Naive thymus-derived CD4-positive, alpha-beta T cell (primary cell): ENCODE measurements at regions not wholly inside any gene's neighbourhood (a gene's known extent, or its start where the extent isn't known, plus 50 kb on each side); places are given as distances from the start of the nearest gene placed in this dataset.

Experiments used
- ATAC-seq: fragments of 150-1000 bp; cut with Tn5 transposase; 2 replicates; pipeline ENCODE4 v1.10.0; 2021; ENCODE audit warnings: mild to moderate bottlenecking, moderate library complexity
- CTCF ChIA-PET: fragments of 350-600 bp; sonication (Branson Sonifier 250); formaldehyde crosslinking; loops from one replicate; lab custom pipeline; 2021; ENCODE audit warnings: antibody characterized with exemption; lab: Charles Lee
- POLR2A ChIA-PET: fragments of 350-600 bp; sonication (Branson Sonifier 250); formaldehyde crosslinking; loops from one replicate; lab custom pipeline; 2021; ENCODE audit warnings: antibody characterized with exemption, inconsistent platforms; lab: Charles Lee
- DNase-seq, 9 donors: peaks; one replicate each; pipeline versions ENCODE4 v3.0.0 to v3.0.0-alpha.2; 2020 to 2022; ENCODE audit warnings: mixed read lengths in 1 of 9
- H3K27ac ChIP-seq: one replicate; pipeline ENCODE4 v1.7.0; 2013; ENCODE audit warnings: mild to moderate bottlenecking, low read depth, low read length, moderate library complexity
- H3K27me3 ChIP-seq, 2 donors: one replicate each; pipeline ENCODE4 v1.7.0; 2013; ENCODE audit warnings: low read length in 2 of 2, mild to moderate bottlenecking in 2 of 2, moderate library complexity in 2 of 2; ENCODE audit not compliant: control insufficient read depth in 2 of 2, insufficient read depth in 2 of 2
- H3K36me3 ChIP-seq, 3 experiments: 1 replicate in 2 of 3; 2 replicates in 1 of 3; pipeline ENCODE4 v1.7.0; 2013; ENCODE audit warnings: low read length in 3 of 3, mild to moderate bottlenecking in 3 of 3, moderate library complexity in 1 of 3; ENCODE audit not compliant: insufficient read depth in 3 of 3, control insufficient read depth in 2 of 3
- H3K4me1 ChIP-seq, 2 donors: one replicate each; pipeline ENCODE4 v1.7.0; 2013; ENCODE audit warnings: low read length in 2 of 2, mild to moderate bottlenecking in 2 of 2, moderate library complexity in 1 of 2; ENCODE audit not compliant: control insufficient read depth in 2 of 2, insufficient read depth in 2 of 2
- H3K4me3 ChIP-seq: 2 replicates; pipeline ENCODE4 v1.7.0; 2013; ENCODE audit warnings: mild to moderate bottlenecking, low read length
- H3K9me3 ChIP-seq, 3 experiments: 1 replicate in 2 of 3; 2 replicates in 1 of 3; pipeline ENCODE4 v1.7.0; 2013; ENCODE audit warnings: low read length in 3 of 3; ENCODE audit not compliant: control insufficient read depth in 2 of 3
- H3K27ac Mint-ChIP-seq, 9 donors: one replicate each; pipeline ENCODE4 v1.8.0; 2020 to 2022; ENCODE audit warnings: mixed read lengths in 9 of 9, mild to moderate bottlenecking in 8 of 9, moderate library complexity in 5 of 9, inconsistent platforms in 2 of 9
- H3K27me3 Mint-ChIP-seq, 5 donors: one replicate each; pipeline ENCODE4 v1.8.0; 2021 to 2022; ENCODE audit warnings: mixed read lengths in 5 of 5, mild to moderate bottlenecking in 1 of 5
- H3K36me3 Mint-ChIP-seq, 5 donors: one replicate each; pipeline ENCODE4 v1.8.0; 2020 to 2022; ENCODE audit warnings: mixed read lengths in 5 of 5, mild to moderate bottlenecking in 3 of 5, inconsistent platforms in 1 of 5
- H3K4me1 Mint-ChIP-seq, 7 donors: one replicate each; pipeline ENCODE4 v1.8.0; 2020 to 2022; ENCODE audit warnings: mixed read lengths in 7 of 7, mild to moderate bottlenecking in 3 of 7, inconsistent platforms in 1 of 7
- H3K4me3 Mint-ChIP-seq, 10 donors: one replicate each; pipeline ENCODE4 v1.8.0; 2020 to 2022; ENCODE audit warnings: mild to moderate bottlenecking in 10 of 10, mixed read lengths in 10 of 10, moderate library complexity in 6 of 10, inconsistent platforms in 2 of 10
- H3K9me3 Mint-ChIP-seq, 11 donors: one replicate each; pipeline ENCODE4 v1.8.0; 2020 to 2022; ENCODE audit warnings: mixed read lengths in 11 of 11, mild to moderate bottlenecking in 4 of 11, inconsistent platforms in 1 of 11, moderate library complexity in 1 of 11
- intact Hi-C, 2 donors: fragments of 100-400 bp; cut with micrococcal nuclease; formaldehyde crosslinking; loops; one replicate each; pipeline ENCODE4 v1.15.1; 2023

DNA sequence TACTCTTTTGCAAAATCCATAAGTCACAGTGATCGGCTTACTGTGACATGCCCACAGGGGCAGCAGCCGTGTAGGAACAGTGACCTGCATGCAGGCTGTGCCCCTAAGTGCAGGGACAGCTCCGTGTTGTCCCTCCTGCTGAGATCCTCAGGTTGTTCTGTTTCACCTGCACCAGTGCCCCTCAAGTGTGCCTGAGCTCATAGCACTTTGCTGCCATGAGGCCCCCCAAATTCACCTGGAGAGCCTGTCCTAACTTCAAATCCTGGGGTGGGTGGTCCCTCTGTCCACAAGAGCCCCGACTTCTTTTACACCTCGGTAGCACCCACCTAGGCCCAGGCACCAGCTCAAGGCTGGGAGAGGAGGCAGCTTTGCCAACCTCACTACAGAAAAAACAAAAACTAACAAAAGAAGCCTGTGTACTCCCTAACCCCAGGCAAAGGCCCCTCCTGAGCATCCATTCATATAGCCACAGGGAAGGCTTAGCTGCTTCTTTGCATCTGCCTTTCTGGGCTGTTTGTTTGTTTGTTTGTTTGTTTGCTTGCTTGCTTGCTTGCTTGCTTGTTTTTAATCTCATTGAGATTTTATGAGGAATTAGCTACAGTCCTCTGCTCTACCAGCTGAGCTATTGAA, 214.5 kb downstream of the AUH start:
- H3K27me3 ChIP-seq = no peaks in the 10 kb centered on the region
- ChIA-PET CTCF (no interaction called here), POLR2A (no interaction called here)
- Mint-ChIP-seq H3K4me1 (peaks cover 20 to 75% (median 36%) of the 10 kb centered on the region in 7 donors), H3K27me3 (no peaks in the 10 kb centered on the region), H3K27ac (peak overlapping the region in 1 of 9 donors; percentile 93), H3K9me3 (peaks cover 0 to 21% (median 6%) of the 10 kb centered on the region in 11 donors), H3K4me3 (peak overlapping the region in 1 of 10 donors; percentile 66), H3K36me3 (peaks cover 0 to 76% (median 0%) of the 10 kb centered on the region in 5 donors)
- H3K4me3 ChIP-seq = no peak overlapping the region
- no peak for ATAC-seq
- H3K27ac ChIP-seq = no peak overlapping the region
- no peaks in the 10 kb centered on the region for H3K36me3 ChIP-seq
- H3K4me1 ChIP-seq = peaks cover 17 to 23% of the 10 kb centered on the region in 2 donors
- no peak for DNase-seq
- H3K9me3 ChIP-seq = no peaks in the 10 kb centered on the region
- intact Hi-C loops = loop anchor here (1.0 to 10.0 kb wide), 2 partner anchors 16 to 48 kb away; no protein-coding TSS in a partner anchor

- H3K27ac Mint-ChIP-seq = peak overlapping the region in 3 of 9 donors; percentile 4 to 93 (median 7)
- peaks cover 25 to 83% (median 41%) of the 10 kb centered on the region in 7 donors for H3K4me1 Mint-ChIP-seq
- H3K9me3 Mint-ChIP-seq = peaks cover 0 to 21% (median 6%) of the 10 kb centered on the region in 11 donors
- ChIA-PET POLR2A (no interaction called here), CTCF (no interaction called here)
- peaks cover 17 to 24% of the 10 kb centered on the region in 2 donors for H3K4me1 ChIP-seq
- H3K4me3 ChIP-seq = no peak overlapping the region
- no peaks in the 10 kb centered on the region for H3K9me3 ChIP-seq
- peak overlapping the region in 1 of 10 donors; percentile 66 for H3K4me3 Mint-ChIP-seq
- intact Hi-C loops = loop anchor here in 1 of 2 donors (10.0 kb wide), 1 partner anchor 46 kb away; no protein-coding TSS in a partner anchor
- peaks cover 0 to 78% (median 0%) of the 10 kb centered on the region in 5 donors for H3K36me3 Mint-ChIP-seq
- no peak for DNase-seq
- no peak overlapping the region for H3K27ac ChIP-seq
- no peak for ATAC-seq
- no peaks in the 10 kb centered on the region for H3K27me3 ChIP-seq
- H3K36me3 ChIP-seq = no peaks in the 10 kb centered on the region
- no peaks in the 10 kb centered on the region for H3K27me3 Mint-ChIP-seq
These were observed 213.4 kb downstream of the AUH start for GRCh38 chr9:91148306-91148705.

DNA sequence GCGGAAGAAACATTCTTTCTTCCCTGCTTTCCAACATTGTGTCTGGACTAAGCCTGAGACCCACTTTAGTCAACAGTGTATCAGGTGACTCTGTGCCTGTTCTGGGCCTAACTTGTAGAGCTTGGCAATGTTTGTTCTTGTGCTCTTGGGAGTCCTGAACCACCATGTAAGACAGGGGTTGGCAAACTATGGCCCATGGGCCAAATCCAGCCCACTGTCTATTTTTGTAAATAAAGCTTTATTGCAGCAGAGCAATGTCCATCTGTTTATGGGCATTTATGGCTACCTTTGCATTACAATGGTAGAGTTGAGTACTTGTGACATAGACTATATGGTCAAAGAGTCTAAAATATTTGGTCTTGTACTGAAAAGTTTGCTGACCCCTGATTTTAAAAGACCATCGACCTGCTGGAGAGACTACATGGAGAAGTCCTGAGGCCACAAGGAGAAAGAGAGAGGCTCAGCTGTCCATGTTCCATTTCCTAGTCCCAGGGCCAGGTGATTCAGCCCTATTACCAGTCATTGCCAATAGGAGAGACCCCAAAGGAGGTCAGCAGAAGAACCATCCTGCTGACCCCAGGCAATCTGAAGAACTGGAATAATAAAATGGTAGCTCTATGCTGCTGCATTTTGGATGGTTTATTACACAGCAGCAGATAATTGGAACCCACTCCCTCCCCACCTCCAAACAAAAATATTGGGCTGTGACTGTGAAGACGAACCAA, 211.3 kb downstream of the AUH start:
- H3K27me3 Mint-ChIP-seq = no peaks in the 10 kb centered on the region
- intact Hi-C loops = no loop called here
- ATAC-seq (no peak), DNase-seq (no peak)
- H3K4me3 ChIP-seq = peak overlapping the region; percentile 17
- ChIA-PET CTCF (no interaction called here), POLR2A (no interaction called here)
- H3K9me3 ChIP-seq = no peaks in the 10 kb centered on the region
- H3K9me3 Mint-ChIP-seq = peaks cover 0 to 27% (median 6%) of the 10 kb centered on the region in 11 donors
- H3K4me3 Mint-ChIP-seq = peak overlapping the region in 9 of 10 donors; percentile 3 to 68 (median 52)
- H3K36me3 Mint-ChIP-seq = peaks cover 0 to 77% (median 0%) of the 10 kb centered on the region in 5 donors
- H3K36me3 ChIP-seq = no peaks in the 10 kb centered on the region
- H3K4me1 Mint-ChIP-seq = peaks cover 25 to 88% (median 38%) of the 10 kb centered on the region in 7 donors
- H3K27ac Mint-ChIP-seq = peak overlapping the region in 6 of 9 donors; percentile 44 to 93 (median 64)
- H3K27ac ChIP-seq = no peak overlapping the region
- H3K4me1 ChIP-seq = peaks cover 17 to 24% of the 10 kb centered on the region in 2 donors
- no peaks in the 10 kb centered on the region for H3K27me3 ChIP-seq

DNA sequence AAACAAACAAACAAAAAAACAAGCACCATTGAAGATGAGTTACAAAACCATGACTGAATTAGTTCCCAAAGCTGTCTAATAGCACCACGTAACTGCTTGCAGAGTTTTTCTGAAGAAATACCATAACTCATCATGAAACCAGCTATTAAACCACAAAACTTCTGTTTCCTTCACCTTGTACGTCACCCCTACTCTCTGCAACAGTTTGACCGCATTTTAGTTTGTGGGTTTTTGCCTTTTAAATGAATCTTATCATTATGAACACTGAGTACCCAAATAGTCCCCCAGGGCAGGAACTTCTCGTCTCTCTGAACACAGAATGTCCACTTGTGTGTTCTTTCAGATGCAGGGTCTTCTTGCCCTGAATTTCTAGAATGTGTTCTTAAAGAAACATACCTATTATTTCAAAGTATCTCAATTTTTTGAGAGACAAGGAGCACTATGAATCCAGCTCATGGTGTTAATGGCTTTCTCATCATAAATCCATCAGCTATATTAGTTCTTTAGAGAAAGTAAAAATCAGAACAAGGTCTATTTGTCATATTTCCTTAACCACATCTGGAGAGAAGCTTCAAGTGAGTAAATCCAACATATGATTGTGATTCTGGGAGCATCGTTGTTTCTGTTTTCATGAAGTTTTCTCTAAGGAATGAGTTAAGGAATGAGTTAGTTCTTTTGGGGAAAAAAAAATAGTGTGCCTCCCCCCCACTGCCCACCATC, 210.6 kb downstream of the AUH start:
- intact Hi-C loops = loop anchor here in 1 of 2 donors (1.0 kb wide), 9 partner anchors 13 to 114 kb away; no protein-coding TSS in a partner anchor
- Mint-ChIP-seq H3K27ac (peak overlapping the region in 6 of 9 donors; percentile 44 to 93 (median 72)), H3K27me3 (no peaks in the 10 kb centered on the region), H3K9me3 (peaks cover 0 to 27% (median 6%) of the 10 kb centered on the region in 11 donors), H3K36me3 (peaks cover 0 to 80% (median 0%) of the 10 kb centered on the region in 5 donors), H3K4me1 (peaks cover 25 to 89% (median 35%) of the 10 kb centered on the region in 7 donors), H3K4me3 (peak overlapping the region; percentile 3 to 68 (median 50))
- Histone ChIP-seq H3K4me1 (peaks cover 17 to 24% of the 10 kb centered on the region in 2 donors), H3K9me3 (no peaks in the 10 kb centered on the region), H3K4me3 (peak overlapping the region; percentile 17), H3K36me3 (no peaks in the 10 kb centered on the region), H3K27ac (no peak overlapping the region), H3K27me3 (no peaks in the 10 kb centered on the region)
- ChIA-PET POLR2A (no interaction called here), CTCF (interaction anchor here (0.7 kb wide), 1 partner anchor 33 kb away, joined by 3 read pairs; no protein-coding TSS in a partner anchor)
- ATAC-seq (peak; percentile 88), DNase-seq (peak in 8 of 9 donors; percentile 44 to 82 (median 71))

GRCh38 chr9:91151718-91152095, 210.0 kb downstream of the AUH start:
- intact Hi-C loops = loop anchor here in 1 of 2 donors (1.0 kb wide), 9 partner anchors 13 to 114 kb away; no protein-coding TSS in a partner anchor
- ChIA-PET CTCF (interaction anchor here (0.7 kb wide), 1 partner anchor 32 kb away, joined by 3 read pairs; no protein-coding TSS in a partner anchor), POLR2A (no interaction called here)
- Mint-ChIP-seq H3K27me3 (no peaks in the 10 kb centered on the region), H3K9me3 (peaks cover 0 to 27% (median 6%) of the 10 kb centered on the region in 11 donors), H3K36me3 (peaks cover 0 to 85% (median 0%) of the 10 kb centered on the region in 5 donors), H3K4me1 (peaks cover 25 to 89% (median 35%) of the 10 kb centered on the region in 7 donors), H3K4me3 (peak overlapping the region in 4 of 10 donors; percentile 43 to 59 (median 52)), H3K27ac (peak overlapping the region in 4 of 9 donors; percentile 49 to 93 (median 82))
- DNase-seq (peak in 1 of 9 donors; percentile 40), ATAC-seq (no peak)
- no peak overlapping the region for H3K4me3 ChIP-seq
- peaks cover 17 to 24% of the 10 kb centered on the region in 2 donors for H3K4me1 ChIP-seq
- no peaks in the 10 kb centered on the region for H3K9me3 ChIP-seq
- no peak overlapping the region for H3K27ac ChIP-seq
- no peaks in the 10 kb centered on the region for H3K36me3 ChIP-seq
- H3K27me3 ChIP-seq = no peaks in the 10 kb centered on the region

GRCh38 chr9:91154686-91155085, 207.0 kb downstream of the AUH start:
- H3K4me3 ChIP-seq = no peak overlapping the region
- no peak overlapping the region for H3K27ac ChIP-seq
- POLR2A ChIA-PET = no interaction called here
- peaks cover 0 to 19% (median 0%) of the 10 kb centered on the region in 11 donors for H3K9me3 Mint-ChIP-seq
- CTCF ChIA-PET = no interaction called here
- DNase-seq = no peak
- H3K36me3 ChIP-seq = no peaks in the 10 kb centered on the region
- H3K27me3 Mint-ChIP-seq = no peaks in the 10 kb centered on the region
- no peaks in the 10 kb centered on the region for H3K9me3 ChIP-seq
- H3K27me3 ChIP-seq = no peaks in the 10 kb centered on the region
- H3K4me1 ChIP-seq = peaks cover 17 to 24% of the 10 kb centered on the region in 2 donors
- H3K4me3 Mint-ChIP-seq = no peak overlapping the region
- H3K4me1 Mint-ChIP-seq = peaks cover 21 to 90% (median 26%) of the 10 kb centered on the region in 7 donors
- ATAC-seq = no peak
- H3K27ac Mint-ChIP-seq = peak overlapping the region in 2 of 9 donors; percentile 41 to 86
- intact Hi-C loops = no loop called here
- H3K36me3 Mint-ChIP-seq = peaks cover 0 to 71% (median 0%) of the 10 kb centered on the region in 5 donors
